Right renal pelvis (tissue), 4 donors: ENCODE measurements at regions not wholly inside any gene's neighbourhood (a gene's known extent, or its start where the extent isn't known, plus 50 kb on each side); places are given as distances from the start of the nearest gene placed in this dataset.
"Not testable (repeated sequence)": the region's sequence is repeated elsewhere in the genome, so short reads cannot be mapped to it uniquely, and the experiment has no call there.

Experiments used
- DNase-seq, 4 donors: peaks; one replicate each; pipeline ENCODE4 v3.0.0-alpha.2; 2013; ENCODE audit warnings: low read depth in 4 of 4, low spot score in 3 of 4, missing footprints in 1 of 4

DNA sequence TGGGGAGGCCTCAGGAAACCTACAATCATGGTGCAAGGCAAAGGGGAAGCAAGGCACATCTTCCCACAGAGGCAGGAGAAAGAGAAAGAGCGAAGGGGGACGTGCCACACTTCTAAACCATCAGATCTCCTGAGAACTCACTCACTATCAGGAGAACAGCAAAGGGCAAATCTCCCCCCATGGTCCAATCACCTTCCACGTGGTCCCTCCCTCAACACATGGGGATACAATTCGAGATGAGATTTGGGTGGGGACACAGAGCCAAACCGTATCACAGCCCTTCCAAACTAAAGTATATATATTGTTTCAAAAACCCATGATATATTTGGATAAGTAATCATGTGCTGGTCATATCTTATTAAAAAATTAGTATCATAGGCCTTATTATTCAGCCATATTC lies 437.6 kb downstream of the KCNJ18 start:
- DNase-seq, result not testable (repeated sequence)

DNA sequence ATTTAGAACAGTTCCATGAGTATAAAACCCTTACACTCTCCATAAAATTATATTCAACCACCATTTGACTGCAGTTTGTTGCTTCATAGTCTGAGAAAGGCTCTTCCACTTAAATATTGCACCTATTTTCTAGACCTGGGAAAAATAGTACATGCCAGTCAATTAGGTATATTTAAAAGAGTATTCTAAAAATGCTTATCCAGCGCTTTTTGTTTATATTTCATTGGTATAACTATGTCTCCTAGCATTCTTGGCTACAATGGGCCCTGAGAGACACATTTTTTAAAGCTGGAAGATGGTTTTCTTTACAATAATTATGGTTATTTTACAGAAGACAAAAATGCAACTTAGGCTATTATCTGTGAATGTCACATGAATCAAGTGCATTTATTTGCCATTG lies 439.4 kb downstream of the KCNJ18 start:
- no peak for DNase-seq

- no peak for DNase-seq
Measured at GRCh38 chr17:22138861-22139469, 446.6 kb downstream of the KCNJ18 start.

DNA sequence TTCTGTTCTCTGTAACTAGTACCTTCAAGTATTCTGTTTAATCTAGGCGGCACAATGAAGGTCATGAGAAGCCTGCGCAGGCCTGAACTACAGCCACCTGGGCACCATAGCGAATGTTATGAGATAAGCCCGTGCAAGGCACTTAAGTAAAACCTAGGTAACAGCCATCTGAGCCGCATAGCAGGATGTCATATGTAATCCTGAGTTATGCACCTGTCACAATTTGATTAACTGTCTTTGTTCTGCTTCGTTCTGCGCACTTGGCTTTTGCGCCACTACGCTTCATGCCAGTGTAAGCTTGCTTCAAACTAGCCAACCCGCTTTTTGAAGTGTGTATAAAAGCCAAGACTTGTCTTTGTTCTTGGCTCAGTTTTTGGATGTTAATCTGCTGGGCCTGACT lies 449.8 kb downstream of the KCNJ18 start:
- no peak for DNase-seq

- no peak for DNase-seq
Measured at GRCh38 chr17:22145605-22146178, 453.4 kb downstream of the KCNJ18 start.

GRCh38 chr17:22158364-22158763 lies 466.0 kb downstream of the KCNJ18 start:
- DNase-seq, result no peak

GRCh38 chr17:22161376-22161775 lies 469.1 kb downstream of the KCNJ18 start:
- DNase-seq, result no peak

- no peak for DNase-seq
Measured at GRCh38 chr17:22171631-22172030, 479.3 kb downstream of the KCNJ18 start.

DNA sequence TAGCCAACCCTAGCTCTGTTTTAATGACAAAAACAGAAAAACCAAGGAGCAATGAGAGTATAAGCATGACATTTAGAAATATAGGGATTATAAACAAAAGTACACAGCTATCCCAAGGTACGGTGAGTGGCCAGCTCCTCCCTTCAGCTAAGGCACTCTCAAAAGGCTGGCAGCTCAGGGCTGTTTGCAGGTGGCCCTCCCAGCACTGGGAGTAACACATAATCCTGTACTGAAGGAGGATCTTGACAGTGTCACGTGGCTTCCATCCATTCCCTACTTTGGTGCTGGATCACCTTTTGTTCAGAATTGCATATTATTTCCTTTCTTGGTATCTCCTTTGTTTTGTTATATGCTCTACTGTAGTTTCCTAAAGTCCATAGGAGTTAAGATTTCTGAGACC lies 500.8 kb downstream of the KCNJ18 start:
- no peak for DNase-seq

DNA sequence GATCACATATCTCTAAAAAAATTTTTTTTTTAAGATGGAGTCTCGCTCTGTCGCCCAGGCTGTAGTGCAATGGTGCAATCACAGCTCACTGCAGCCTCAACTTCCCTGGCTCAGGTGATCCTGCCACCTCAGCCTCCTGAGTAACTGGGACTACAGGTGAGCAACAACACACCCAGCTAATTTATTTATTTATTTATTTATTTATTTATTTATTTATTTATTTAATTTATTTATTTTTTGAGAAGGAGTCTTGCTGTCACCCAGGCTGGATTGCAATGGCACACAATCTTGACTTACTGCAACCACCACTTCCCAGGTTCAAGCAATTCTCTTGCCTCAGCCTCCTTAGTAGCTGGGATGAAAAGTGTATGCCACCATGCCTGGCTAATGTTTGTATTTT lies 507.9 kb downstream of the KCNJ18 start:
- not testable (repeated sequence) for DNase-seq

- DNase-seq, result no peak
Measured at GRCh38 chr17:22202702-22203101, 510.4 kb downstream of the KCNJ18 start.

- DNase-seq, result no peak
Measured at GRCh38 chr17:22203208-22203715, 510.9 kb downstream of the KCNJ18 start.

- DNase-seq, result not testable (repeated sequence)
Measured at GRCh38 chr17:22204076-22204475, 511.8 kb downstream of the KCNJ18 start.

- not testable (repeated sequence) for DNase-seq
Measured at GRCh38 chr17:22210212-22210611, 517.9 kb downstream of the KCNJ18 start.

GRCh38 chr17:22213169-22213568 lies 520.8 kb downstream of the KCNJ18 start:
- not testable (repeated sequence) for DNase-seq

GRCh38 chr17:22217135-22217534 lies 524.8 kb downstream of the KCNJ18 start:
- DNase-seq, result no peak

DNA sequence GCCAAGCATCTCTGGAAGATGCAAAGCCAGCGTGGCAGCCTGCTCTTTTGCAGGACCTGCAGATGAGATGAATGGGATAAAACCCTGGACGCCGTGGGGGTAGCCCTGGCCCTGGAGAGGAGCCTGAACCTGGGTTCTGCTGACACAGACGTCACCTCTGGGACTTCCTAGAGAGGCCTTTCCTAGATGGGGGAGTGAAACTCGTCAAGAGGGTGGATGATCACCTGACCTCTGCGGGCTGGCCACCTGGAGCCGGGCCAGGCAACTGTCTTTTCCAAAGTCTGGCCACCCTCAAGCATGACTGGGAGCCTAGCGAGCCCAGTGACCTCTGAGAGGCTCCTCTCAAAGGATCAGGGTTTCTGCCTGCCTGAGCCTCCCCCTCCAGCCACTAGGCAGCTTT lies 529.0 kb downstream of the KCNJ18 start:
- DNase-seq, result no peak

DNA sequence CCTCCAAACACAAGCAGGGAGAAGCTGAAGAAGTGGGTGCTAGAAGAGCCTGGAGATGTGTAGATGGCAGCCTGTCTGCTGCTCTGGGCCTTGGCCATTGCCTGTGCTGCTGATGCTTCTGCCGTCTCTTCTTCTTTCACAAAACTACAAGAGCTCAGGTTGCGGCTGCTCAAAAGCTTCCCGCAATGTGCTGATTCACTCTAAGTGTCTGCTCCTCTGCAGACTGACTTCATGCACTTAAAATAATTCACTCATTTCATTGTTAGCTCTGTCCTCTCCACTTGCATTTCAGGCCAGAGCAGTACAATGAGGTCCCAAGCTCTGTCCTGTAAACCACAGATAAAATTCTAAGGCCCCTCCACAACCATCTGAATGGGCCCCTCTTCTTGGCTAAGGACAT lies 534.2 kb downstream of the KCNJ18 start:
- not testable (repeated sequence) for DNase-seq

GRCh38 chr17:22226932-22227331 lies 534.6 kb downstream of the KCNJ18 start:
- not testable (repeated sequence) for DNase-seq

DNA sequence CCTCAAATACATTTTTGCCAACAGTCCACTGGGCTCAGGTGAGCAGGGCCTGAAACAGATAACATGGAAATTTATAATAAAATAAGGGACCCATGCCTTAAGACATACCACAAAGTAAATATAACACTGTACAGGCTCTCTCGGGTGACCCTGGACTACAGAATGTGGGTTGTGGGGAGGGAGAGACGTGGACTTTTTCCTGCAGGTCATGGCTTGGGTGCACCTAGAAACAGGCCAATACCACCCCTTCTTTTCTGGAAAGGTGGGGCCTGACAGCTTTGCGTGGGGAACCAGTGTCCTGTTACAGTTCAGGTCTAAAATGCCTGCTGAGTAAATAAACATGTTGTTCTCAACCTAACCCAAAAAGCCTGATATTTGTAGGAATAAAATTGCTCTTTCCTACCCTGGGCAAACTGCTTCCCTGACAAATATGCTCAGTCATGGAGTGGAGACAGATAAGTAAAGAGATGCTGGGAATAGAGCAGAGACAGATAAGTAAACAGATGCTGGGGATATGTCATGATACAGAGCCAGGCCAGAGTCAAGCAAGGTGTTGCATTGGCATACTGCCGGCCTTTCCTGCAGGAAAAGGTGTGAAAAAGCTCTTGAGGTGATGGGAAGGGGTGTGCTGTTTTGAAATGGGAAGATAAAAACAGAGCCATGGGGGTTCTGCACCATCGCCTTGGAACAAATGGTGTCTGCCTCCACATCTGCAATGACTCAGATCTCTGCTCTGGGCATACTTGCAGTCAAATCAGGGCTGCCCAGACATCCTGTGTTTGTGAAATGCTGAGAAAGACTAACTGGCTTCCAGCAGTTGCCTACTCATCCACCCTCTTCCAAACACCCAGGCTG lies 535.6 kb downstream of the KCNJ18 start:
- not testable (repeated sequence) for DNase-seq

- not testable (repeated sequence) for DNase-seq
Measured at GRCh38 chr17:22229821-22230220, 537.5 kb downstream of the KCNJ18 start.

- no peak for DNase-seq
Measured at GRCh38 chr17:22233382-22233781, 541.1 kb downstream of the KCNJ18 start.
